Urothelium cell line (cell line): ENCODE measurements at regions not wholly inside any gene's neighbourhood (a gene's known extent, or its start where the extent isn't known, plus 50 kb on each side); places are given as distances from the start of the nearest gene placed in this dataset.
"Not testable (repeated sequence)": the region's sequence is repeated elsewhere in the genome, so short reads cannot be mapped to it uniquely, and the experiment has no call there.

ENCODE experiments used
- DNase-seq: peaks from one replicate; pipeline ENCODE4 v3.0.0; 2011; ENCODE audit warnings: low spot score, mixed read lengths
- FAIRE-seq: peaks from 2 replicates; lab custom pipeline; 2011; peaks lifted over from hg19 to GRCh38; lab: Jason Lieb, UNC

DNA sequence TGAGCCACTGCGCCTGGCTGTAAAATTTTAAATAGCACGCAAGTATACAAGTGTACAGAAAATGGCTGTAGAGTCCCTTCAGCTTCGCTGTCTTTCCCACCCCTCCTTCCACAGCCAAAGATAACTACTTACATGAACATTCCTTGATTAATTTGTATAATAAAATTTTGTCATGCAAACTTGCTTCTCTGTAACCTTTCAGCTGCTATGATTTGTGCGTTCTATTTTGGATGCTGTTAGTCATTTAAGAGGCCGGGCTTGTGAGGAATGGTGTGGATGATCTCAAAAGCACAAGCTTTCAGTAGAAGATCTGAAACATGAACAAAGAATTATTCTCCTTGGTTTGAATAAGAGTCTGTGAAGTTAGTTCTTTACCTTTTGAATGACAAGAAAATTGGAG is 115.0 kb upstream of the TLE1 start:
- FAIRE-seq = no peak
- no peak for DNase-seq

DNA sequence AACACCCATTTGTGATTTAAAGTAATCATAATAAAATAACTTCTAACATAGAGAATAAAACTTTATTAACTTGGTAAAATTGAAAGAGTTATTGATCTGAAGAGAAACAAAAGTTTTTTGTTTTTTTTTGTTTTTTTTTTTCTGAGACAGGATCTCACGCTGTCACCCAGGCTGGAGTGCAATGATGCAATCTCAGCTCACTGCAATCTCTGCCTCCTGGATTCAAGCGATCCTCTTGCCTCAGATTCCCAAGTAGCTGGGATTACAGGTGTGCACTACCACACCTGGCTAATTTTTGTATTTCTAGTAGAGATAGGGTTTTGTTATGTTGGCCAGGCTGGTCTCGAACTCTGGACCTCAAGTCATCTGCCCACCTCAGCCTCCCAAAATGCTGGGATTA is 116.5 kb upstream of the SPATA31D4 start:
- not testable (repeated sequence) for FAIRE-seq, DNase-seq

DNA sequence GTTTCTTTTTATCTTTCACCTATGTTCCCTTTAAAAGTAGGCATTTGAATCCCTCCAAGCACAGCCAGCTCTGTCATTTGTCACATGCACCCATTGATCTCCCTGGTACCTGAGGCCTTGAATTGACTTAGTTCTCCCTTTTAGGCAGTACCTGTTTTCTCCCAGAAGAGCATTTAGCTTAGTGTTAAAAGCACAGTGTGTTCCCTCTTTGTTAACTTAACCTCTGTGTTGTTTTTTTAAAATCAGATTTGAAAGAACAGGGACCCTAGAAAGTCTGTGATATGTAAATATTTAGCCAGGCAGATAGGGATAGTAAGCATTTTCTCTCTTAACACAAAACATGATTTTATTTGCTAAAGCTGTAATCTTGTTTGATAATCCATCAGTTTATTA is 113.8 kb upstream of the SPATA31D4 start:
- DNase-seq (no peak), FAIRE-seq (no peak)

DNA sequence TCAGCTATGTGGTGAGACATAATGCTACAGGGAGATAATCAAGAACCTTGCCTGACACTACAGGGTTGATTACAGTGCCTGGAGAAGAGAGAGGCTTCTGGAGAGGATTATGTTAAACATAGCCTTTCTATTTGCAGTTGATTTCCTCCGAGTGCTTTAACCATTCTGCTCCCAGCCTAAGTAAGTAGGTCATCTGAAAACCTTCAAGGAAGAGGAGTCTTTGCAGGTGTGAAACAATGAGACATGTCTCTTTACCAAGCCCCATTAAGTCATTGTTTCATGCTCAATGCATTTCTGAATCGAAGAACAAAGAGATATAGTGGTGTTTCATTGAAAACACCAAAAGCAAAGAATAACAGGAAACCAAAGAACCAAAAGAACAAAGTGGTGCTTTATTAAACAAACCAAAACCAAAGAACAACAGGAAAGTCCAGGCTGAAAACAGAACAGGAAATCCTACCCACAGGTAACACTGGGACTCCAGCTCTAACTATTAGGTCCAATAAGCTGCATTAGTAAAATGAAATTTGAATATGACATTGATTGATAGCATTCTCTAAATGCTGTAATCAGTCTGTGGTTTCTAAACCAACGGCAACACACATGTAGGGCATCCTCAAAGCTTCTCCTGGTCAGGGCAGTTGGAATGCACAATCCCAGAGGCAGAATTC is 113.3 kb upstream of the SPATA31D4 start:
- no peak for FAIRE-seq

DNA sequence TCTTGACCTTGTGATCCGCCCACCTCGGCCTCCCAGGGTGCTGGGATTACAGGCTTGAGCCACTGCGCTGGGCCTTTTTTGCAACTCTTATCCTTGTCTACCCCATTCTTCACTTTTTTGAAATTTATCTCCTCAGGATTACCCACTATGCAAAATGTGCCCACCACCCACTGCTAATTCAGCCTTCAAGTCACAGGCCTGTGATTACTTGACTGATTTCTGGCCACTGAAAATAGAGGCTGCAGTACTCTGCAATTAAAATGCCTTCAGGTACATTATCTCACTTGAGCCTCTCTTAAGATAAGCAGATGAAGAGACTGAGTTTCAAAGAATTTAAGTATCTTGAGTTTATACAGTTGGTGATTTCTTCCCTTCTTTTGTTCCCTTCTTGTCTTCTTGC is 112.4 kb upstream of the SPATA31D4 start:
- FAIRE-seq = no peak
- no peak for DNase-seq

More for the DNA sequence above, 113.3 kb upstream of the SPATA31D4 start:
- DNase-seq = peak; percentile 36

DNA sequence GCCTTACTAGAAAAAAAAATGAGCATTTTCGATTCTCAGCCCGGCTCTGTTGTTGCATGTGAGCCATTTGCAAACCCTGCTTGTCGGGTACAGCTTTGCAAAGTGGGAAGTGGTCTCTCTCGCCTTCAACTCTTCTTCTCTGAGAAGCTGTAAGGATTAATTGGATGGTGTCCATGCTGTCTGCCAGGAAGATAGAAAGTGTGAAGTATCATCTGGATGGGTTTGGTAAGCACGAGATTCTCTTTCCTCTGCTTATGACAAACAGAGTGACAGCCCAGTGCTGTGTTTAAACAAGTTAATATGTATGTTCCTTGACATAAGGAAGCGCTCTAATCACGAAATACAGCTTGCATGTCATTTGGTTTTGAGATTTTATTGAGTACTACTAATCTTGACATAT is 109.1 kb upstream of the SPATA31D4 start:
- FAIRE-seq = no peak
- no peak for DNase-seq

DNA sequence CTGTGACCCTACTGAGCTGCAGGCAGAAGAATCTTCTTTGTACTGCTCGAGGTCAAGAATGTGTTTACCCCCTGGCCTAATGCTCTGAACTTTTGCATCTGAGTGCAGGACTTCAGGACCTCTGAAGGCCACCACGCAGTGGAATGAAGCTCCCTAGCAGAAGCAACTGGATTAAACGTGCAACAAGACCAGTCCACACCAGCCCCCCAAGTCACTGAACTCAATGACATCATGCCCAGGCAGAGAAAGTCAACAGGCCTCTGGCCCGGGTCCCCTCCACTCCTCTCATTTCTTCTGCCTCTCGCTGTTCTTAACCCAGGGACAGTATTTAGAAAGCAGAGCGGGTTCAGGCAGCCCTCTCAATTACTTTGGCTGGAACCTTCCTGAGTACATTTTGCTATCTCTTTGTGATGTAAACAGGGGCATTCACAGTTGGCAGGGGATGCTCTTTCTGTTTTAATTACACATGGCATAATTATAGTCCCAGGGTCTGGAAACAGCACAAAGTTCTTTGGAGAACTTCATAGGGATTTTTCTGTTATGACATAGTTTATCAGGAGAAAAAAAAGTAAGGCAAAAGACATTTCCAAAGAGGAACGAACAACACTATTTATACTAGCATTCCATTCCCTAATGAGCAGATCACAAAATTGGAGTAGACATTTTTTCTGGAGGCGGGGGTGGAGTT is 108.2 kb upstream of the SPATA31D4 start:
- no peak for FAIRE-seq
- DNase-seq = no peak

DNA sequence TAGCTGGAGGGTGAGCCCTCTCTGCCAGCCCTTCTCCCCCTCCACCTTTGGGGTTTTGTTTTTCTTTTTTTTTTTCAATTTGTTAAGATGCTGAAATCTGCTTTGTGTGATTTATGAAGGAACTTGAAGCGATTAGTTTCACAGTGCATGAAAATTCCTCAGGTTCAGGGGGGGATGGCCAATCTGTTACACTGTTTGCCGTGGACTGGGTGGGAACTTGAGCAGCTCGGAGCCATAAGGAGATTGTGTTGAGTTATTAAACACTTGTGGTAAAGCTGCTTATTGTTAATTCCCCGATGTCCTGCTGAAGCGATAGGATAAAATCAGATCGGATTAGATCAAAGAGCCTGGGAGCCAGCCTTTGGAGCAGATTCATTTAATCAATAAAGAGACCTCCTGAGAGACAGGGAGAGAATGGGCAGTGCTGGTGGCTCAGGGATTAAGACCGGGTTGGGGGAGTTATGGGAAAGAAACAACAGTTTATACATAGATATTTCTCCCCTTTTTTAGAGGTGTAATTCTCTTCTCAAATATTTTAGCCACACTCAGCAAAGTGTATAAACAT is 105.8 kb upstream of the SPATA31D4 start:
- FAIRE-seq (no peak), DNase-seq (no peak)

DNA sequence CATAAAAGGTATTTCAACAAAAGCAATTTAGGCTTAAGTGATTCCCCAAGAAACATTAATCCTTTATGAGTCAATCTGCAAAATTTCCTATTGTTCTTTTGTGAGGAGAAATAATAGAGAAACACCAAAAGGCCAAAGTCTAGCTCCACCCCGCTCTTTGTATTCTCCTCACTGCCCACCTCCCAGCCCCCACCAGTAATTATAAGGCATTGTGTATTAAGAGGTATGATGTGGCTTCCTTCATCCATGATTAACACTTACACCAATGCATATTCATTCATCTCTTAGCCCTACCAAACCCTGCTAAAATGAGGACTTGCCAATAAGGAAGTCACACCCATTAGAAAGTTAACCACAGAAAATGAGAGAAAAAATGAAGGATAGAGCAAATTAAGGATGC is 105.3 kb upstream of the SPATA31D4 start:
- no peak for FAIRE-seq
- no peak for DNase-seq

DNA sequence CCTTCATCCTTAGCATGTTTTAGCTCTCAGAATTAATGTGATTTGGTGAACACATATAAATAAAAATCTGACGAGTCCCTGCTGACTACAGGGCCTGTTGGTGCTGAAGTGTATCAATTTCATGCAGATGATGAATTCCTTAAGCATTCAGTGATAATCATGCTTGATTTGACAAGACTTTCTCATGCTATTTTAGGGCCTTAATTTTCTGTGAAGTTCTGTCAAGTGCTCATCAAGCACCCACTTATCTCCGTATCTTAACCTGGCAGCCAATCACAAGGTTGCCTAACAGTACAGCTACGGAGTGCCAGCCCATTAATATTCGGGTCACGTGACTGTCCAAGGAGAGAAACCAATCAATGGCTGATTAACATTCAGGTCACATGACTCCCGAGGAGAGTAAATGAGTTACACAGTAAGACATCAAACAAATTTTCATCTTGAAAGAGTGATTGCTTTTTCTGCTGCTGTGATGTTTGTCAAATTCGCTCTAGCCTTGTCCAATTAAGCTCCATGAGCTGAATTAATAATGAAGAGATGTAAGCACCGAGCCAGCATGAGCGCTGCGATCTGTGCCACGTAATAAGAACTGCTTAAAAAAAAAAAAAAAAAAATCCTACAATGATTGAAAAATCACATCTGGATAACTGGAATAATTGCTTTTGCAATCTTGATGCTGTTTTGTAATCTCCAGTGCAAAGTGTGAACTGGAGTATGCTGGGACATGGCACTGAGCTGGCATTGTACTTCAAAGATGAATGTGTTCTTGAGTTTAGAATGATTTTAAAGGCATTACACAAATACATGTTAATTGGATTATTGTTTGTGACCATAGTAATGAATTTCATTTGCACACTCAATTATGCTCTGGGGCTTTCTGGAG is 104.3 kb upstream of the SPATA31D4 start:
- DNase-seq = no peak
- FAIRE-seq = no peak

DNA sequence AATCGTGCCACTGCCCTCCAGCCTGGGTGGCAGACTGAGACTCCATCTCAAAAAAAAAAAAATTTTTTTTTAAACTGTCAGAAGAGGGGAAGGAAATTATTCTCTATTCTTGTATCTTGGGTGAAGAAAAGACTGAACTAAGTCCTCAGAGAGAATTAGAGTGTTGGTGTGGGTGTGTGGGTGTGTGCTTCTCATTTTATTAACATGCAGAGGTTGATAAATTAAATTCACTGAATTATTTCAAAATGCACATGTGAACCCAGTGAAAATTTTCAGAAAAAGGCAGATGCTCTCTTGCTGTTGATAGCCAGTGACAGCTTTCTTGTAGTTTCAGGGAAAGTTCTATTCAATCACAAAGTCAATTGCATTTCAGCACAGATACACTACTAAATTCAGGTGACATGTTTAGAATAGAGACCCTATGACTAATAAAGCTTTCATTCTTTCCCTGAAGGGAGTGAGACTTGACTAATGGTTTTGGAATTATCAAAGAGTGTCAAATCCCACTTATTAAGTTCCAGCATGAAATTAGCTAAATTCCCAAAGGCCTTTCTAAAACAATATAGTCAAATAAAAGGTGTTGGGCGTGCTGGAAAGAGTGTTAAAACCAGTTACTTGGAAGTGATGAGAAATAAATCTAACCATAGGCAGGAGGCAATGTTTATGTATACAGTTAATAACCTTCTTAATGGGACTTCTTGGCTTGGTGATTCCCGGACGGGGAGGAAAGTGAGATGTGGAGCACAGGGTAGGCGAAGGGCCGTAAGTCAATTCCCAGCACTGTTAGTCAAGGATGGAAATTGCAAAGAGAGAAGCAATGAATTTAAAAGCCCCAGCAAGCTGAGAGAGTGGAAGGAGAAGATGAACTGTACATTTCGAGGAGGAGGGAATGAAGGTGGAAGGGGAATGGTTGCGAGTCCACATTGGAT is 103.2 kb upstream of the SPATA31D4 start:
- FAIRE-seq (no peak), DNase-seq (no peak)

DNA sequence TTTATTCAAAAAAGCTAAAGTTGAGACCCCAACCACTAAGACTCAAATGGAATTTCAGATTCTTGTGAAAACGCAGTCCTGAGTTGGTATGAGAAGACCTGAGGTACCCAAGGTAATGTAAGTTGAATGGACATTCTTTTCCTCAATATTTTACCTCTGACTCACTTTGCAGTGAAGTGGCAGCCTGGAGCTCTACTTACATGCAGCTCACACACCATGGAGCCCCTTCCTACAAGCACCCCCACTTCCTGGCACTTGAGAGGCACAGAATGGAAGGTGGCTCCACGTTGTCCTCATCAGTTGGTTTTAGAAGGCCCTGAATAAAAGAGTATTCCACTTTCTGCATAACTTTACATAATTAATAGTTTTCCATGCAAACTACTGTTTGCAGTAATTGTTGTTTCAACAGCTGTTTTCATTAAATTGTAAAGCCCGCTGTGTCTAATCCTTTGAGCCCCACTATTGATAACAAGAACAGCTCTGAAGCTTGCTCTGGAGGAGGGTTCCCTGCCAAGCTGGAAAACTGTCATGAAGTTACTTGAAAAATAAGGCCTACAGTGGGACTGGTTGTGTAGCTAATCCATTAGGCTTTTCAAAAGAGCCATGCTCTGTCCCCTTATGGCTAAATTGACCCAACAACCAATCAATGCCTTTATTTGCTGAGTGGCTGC is 102.2 kb upstream of the SPATA31D4 start:
- FAIRE-seq (no peak), DNase-seq (peak; percentile 61)

DNA sequence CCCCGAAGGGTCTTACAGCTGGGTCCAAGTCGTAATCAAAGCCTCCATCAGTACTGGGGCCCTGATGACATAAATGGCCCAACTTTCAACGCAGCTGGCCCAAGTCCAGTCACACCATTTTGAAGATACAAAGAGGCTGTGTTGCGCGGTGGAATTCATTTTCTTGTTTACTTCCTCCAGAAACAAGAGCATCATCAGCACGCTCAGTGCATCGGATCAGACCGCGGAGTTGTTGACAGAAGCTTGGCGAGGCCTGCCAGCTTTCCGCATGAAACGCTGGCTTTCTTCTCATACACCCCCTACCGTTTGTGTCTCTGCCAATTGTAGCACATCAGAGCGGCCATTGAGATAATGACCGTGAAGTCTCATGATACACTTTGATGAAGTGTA is 101.7 kb upstream of the SPATA31D4 start:
- FAIRE-seq (no peak), DNase-seq (no peak)

DNA sequence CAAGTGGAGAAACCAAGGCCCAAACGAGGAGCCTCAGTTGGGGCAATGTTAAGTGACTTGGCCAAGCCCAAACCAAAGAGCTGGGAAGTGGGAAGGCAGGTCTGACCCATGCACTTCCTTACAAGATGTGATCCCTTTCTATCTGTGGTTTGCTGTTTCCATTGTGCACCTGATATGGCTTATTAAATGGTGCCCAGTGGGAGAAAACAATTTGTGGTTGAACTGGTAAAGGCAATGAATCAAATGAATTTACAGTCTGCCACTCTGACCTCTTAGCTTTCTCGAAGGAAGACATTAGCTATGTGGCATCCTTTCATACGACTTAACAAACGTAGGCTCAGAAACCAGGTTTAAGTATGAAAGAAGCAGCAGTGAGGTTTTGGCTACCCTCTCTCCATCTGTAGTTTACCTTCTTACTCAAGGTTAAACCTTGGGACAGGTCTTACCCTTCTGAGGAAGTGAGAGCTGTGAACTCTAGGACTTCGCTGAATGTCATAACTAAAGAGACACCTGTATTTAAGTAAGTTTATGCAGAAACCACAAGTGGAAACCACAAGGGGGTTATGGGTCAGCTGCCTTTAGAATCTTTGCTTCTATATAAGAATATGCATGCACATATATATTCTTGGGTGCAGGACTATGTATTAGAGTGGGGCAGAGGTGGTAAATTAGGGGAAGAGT is 100.5 kb upstream of the SPATA31D4 start:
- no peak for DNase-seq
- no peak for FAIRE-seq

DNA sequence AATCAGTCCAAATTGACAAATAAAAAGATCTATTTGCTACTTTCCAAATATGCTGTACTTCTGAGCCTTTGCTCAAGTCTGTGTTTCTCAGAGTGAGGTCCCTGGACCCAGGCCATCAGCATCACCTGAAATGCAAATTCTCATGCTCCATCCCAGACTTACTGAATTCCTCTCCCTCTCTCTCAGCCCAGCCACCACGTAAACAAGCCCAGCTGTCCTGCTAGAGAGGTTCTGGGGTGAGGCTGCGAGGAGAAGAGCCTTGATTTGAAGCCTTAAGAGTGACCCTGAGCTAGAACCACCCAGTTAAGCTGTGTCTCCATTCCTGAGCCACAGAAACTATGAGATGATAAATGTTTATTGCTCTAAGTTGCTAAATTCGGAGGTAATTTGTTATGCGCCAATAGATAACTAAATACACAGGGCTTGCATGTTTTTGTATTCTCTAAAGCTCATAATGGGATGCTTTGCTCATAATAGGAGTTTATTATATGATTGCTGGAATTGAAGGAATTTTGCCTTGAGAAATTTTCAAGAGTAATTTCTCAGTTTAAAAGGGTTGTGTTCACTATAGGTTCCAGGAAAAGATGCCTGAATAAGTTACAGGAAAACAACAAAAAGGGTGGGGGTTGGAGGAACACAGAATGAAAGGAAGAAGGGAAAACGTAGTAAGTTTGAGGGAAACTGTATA is 98.9 kb upstream of the SPATA31D4 start:
- FAIRE-seq (no peak), DNase-seq (no peak)

DNA sequence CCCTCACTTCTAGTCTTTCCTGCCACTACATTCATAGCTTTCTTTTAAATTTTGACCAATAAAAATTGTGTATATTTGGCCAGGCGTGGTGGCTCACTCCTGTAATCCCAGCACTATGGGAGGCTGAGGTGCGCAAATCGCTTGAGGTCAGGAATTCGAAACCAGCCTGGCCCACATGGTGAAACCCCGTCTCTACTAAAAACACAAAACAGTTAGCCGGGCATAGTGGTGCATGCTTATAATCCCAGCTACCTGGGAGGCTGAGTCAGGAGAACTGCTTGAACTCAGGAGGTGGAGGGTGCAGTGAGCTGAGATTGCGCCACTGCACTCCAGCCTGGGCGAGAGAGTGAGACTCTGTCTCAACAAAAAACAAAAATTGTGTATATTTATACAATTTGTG is 97.8 kb upstream of the SPATA31D4 start:
- FAIRE-seq, DNase-seq: not testable (repeated sequence)

DNA sequence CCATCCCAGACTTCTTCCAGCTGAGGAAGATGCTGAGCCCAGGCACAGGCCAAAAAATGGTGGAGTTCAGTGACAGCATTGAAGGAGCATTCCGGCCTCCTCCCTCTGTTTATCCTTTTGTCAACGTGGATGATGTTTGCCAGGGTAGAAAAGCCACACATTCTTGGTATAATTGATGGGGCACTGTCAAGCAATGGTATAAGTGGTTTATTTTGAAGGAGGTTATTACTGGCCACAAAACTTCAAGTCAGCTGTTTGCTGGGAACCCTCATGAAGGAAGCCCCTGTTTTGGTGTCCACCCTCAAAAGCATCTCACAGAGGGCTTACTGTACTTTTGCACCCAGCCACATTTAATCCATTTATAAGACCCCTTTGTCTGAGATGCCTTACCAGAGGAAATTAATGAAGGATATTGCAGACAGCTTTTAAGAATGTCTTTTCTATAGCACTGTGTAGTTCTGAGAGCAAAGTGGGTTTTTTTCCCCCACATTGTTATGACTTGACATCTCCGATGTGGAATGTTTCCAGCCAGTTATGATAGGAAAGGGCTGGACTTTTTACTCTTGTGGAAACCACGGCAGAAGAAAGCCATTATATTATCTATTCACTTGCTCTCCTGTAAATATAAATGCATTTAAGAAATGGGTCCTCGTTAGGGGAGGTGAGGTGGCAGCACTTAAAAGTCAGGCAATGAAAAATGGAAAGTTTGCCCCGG is 95.5 kb upstream of the SPATA31D4 start:
- no peak for FAIRE-seq

More for the DNA sequence above, 95.5 kb upstream of the SPATA31D4 start:
- DNase-seq = no peak
